Esophagus squamous epithelium (tissue), 5 donors: ENCODE measurements at regions not wholly inside any gene's neighbourhood (a gene's known extent, or its start where the extent isn't known, plus 50 kb on each side); places are given as distances from the start of the nearest gene placed in this dataset.

ENCODE experiments used
- DNase-seq: peaks from one replicate; lab custom pipeline; 2025; lab: John Stamatoyannopoulos, UW
- H3K27ac ChIP-seq, 4 donors: fragments of 200-600 bp; sonication (generic); one replicate each; pipeline ENCODE4 v1.5.1; 2016 to 2019; ENCODE audit warnings: mild to moderate bottlenecking in 1 of 4
- H3K27me3 ChIP-seq, 4 donors: fragments of 200-600 bp; sonication (generic); 1 replicate in 3 of 4; 2 replicates in 1 of 4; pipeline versions ENCODE4 v1.5.1 to v1.6.0; 2017 to 2021; ENCODE audit warnings: antibody characterized with exemption in 1 of 4
- H3K36me3 ChIP-seq, 3 donors: fragments of 200-600 bp; sonication (generic); one replicate each; pipeline ENCODE4 v1.5.1; 2016 to 2019
- H3K4me1 ChIP-seq, 3 donors: fragments of 200-600 bp; sonication (generic); one replicate each; pipeline ENCODE4 v1.5.1; 2017 to 2019
- H3K4me3 ChIP-seq, 4 donors: fragments of 200-600 bp; sonication (generic); 1 replicate in 3 of 4; 2 replicates in 1 of 4; pipeline ENCODE4 v1.5.1; 2016 to 2019; ENCODE audit warnings: mild to moderate bottlenecking in 2 of 4, moderate library complexity in 1 of 4
- H3K9me3 ChIP-seq, 3 donors: fragments of 200-600 bp; sonication (generic); one replicate each; pipeline ENCODE4 v1.5.1; 2016 to 2019
- POLR2A ChIP-seq, 4 donors: fragments of 450-650 bp; IDR thresholded peaks; one replicate each; pipeline ENCODE4 v1.6.1; 2017; ENCODE audit warnings: antibody characterized with exemption in 4 of 4, mild to moderate bottlenecking in 4 of 4, moderate library complexity in 3 of 4
- WGBS, 2 donors: methylation state at CpG; one replicate each; pipeline ENCODE4 v1.1.5; 2018; 5-methylcytosine and 5-hydroxymethylcytosine counted together
- intact Hi-C: fragments of 100-400 bp; cut with DNase I; formaldehyde crosslinking; loops from one replicate; pipeline ENCODE4 v1.15.0; 2022
- TF ChIP-seq, protein P1 (sequence below), 6 experiments: fragments of 450-650 bp in 4 of 6; fragments of 200-600 bp in 2 of 6; sonication (generic) in 2 of 6; IDR thresholded peaks; one replicate each; pipeline ENCODE4 v1.5.1; 2016 to 2019; ENCODE audit warnings: antibody characterized with exemption in 6 of 6, mild to moderate bottlenecking in 4 of 6, moderate library complexity in 4 of 6
- donor health status: DM: yes; HTN: yes; CAD: no.

DNA sequence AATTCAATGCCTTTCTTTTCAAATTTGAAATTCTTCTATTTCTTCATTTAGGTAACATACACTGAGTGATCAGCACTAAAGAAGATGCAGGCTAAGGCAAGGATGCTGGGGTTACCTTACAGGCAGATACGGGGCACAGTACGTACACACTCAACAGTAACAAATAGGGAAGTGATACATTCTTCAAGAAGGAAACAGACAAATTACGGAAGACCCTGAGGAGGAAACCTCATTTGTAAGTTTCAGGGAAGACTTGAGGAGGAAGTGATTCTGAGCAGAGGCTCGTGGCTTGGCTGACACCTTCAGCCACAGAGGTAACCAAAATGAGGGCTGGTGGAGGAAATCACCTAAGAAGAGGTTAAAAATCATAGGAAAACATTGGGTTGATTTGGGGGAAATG, 1108.3 kb upstream of the KLHL29 start:
- 57 to 74% methylated on average over 4 of the region's 4 CpGs for WGBS, 2 donors
- no peaks in the 10 kb centered on the region for H3K36me3 ChIP-seq
- no peak overlapping the region for H3K27ac ChIP-seq
- no peaks in the 10 kb centered on the region for H3K27me3 ChIP-seq
- no peaks in the 10 kb centered on the region for H3K4me1 ChIP-seq
- TF ChIP-seq, protein P1, sequence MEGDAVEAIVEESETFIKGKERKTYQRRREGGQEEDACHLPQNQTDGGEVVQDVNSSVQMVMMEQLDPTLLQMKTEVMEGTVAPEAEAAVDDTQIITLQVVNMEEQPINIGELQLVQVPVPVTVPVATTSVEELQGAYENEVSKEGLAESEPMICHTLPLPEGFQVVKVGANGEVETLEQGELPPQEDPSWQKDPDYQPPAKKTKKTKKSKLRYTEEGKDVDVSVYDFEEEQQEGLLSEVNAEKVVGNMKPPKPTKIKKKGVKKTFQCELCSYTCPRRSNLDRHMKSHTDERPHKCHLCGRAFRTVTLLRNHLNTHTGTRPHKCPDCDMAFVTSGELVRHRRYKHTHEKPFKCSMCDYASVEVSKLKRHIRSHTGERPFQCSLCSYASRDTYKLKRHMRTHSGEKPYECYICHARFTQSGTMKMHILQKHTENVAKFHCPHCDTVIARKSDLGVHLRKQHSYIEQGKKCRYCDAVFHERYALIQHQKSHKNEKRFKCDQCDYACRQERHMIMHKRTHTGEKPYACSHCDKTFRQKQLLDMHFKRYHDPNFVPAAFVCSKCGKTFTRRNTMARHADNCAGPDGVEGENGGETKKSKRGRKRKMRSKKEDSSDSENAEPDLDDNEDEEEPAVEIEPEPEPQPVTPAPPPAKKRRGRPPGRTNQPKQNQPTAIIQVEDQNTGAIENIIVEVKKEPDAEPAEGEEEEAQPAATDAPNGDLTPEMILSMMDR (IDR thresholded peaks at IDR 0.05) = no peak
- TF ChIP-seq POLR2A (IDR thresholded peaks at IDR 0.05) = no peak
- H3K9me3 ChIP-seq = no peaks in the 10 kb centered on the region
- no peak overlapping the region for H3K4me3 ChIP-seq
- intact Hi-C loops = no loop called here
- DNase-seq = no peak

DNA sequence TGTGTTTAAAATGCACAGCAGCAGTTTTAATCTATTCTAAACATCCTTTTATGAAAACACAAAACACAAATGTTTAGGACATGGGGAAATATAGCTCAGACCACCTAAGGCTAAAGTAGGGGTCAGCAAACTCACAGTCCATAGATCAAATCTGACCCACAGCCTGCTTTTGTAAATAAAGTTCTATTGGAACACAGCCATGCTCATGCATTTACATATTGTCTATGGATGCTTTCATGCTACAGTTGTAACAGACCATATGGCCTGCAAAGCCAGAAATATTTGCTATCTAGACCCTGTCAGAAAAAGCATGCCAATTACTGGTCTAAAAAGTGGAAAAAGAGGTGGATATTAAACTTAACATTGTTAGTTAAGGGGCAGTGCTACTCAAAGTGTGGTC, 1105.4 kb upstream of the KLHL29 start:
- Histone ChIP-seq H3K4me3 (no peak overlapping the region), H3K27me3 (no peaks in the 10 kb centered on the region), H3K9me3 (no peaks in the 10 kb centered on the region), H3K4me1 (no peaks in the 10 kb centered on the region), H3K27ac (no peak overlapping the region), H3K36me3 (no peaks in the 10 kb centered on the region)
- intact Hi-C loops = no loop called here
- TF ChIP-seq, protein P1 (IDR thresholded peaks at IDR 0.05) = no peak
- no peak for TF ChIP-seq POLR2A (IDR thresholded peaks at IDR 0.05)
- DNase-seq = no peak

DNA sequence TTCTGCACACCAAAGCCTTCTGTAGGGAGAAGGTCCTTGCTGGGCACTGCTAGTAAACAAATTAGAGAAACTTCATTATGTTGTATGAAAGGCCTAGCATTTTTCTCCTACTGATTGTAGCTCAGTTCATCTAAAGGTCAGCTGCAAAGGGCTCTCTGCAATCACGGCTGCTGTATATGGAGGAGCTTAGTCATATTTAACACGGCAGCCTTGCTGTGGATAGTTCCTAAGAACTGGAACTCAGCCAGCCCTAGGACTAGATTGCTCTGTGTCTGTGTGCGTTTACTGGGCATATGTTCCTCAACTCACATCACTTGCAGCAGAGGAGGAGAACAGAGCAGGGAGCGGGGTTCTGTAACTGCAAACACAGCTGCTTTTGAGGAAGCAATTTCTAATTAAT, 1103.9 kb upstream of the KLHL29 start:
- H3K27ac ChIP-seq = no peak overlapping the region
- H3K4me3 ChIP-seq = no peak overlapping the region
- no peaks in the 10 kb centered on the region for H3K4me1 ChIP-seq
- intact Hi-C loops = no loop called here
- TF ChIP-seq POLR2A (IDR thresholded peaks at IDR 0.05) = no peak
- TF ChIP-seq, protein P1 (IDR thresholded peaks at IDR 0.05) = no peak
- H3K36me3 ChIP-seq = no peaks in the 10 kb centered on the region
- DNase-seq = no peak
- 26 to 38% methylated on average over 3 to 4 of the region's 4 CpGs for WGBS, 2 donors
- H3K27me3 ChIP-seq = no peaks in the 10 kb centered on the region
- H3K9me3 ChIP-seq = no peaks in the 10 kb centered on the region

- Histone ChIP-seq H3K4me1 (no peaks in the 10 kb centered on the region), H3K27ac (no peak overlapping the region), H3K27me3 (no peaks in the 10 kb centered on the region), H3K9me3 (no peaks in the 10 kb centered on the region), H3K36me3 (no peaks in the 10 kb centered on the region), H3K4me3 (no peak overlapping the region)
- intact Hi-C loops = no loop called here
- TF ChIP-seq, protein P1 (IDR thresholded peaks at IDR 0.05) = no peak
- TF ChIP-seq POLR2A (IDR thresholded peaks at IDR 0.05) = no peak
- WGBS, 2 donors = 47 to 56% methylated on average over 1 of the region's 1 CpG
- no peak for DNase-seq
Observed at GRCh38 chr2:22282220-22282619, 1102.8 kb upstream of the KLHL29 start.

DNA sequence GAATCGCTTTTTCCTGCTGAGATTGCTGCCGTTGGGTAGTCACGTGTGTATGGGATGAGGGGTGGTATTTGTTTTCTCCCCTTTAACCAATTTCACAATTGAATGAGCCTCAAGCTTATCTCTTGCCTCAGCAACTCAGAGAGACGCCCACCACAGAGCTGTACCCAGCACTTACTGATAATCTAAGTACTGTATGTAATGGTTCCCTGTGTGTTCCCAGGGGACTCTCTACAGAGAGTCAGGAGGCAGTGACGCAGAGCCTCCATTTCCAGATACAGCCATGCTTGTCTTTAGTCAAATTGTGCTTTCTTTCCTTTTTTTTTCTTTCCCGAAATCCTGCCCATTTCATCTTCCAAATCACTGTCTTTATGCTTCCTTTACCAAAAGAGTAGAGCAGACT, 1102.1 kb upstream of the KLHL29 start:
- 66 to 67% methylated on average over 6 of the region's 6 CpGs for WGBS, 2 donors
- Histone ChIP-seq H3K27ac (no peak overlapping the region), H3K4me1 (no peaks in the 10 kb centered on the region), H3K4me3 (no peak overlapping the region), H3K36me3 (no peaks in the 10 kb centered on the region), H3K27me3 (no peaks in the 10 kb centered on the region), H3K9me3 (no peaks in the 10 kb centered on the region)
- intact Hi-C loops = no loop called here
- no peak for DNase-seq
- TF ChIP-seq, protein P1 (IDR thresholded peaks at IDR 0.05) = no peak
- TF ChIP-seq POLR2A (IDR thresholded peaks at IDR 0.05) = no peak
